HG02588 (cell line): ENCODE measurements at regions not wholly inside any gene's neighbourhood (a gene's known extent, or its start where the extent isn't known, plus 50 kb on each side); places are given as distances from the start of the nearest gene placed in this dataset.
"Not testable (repeated sequence)": the region's sequence is repeated elsewhere in the genome, so short reads cannot be mapped to it uniquely, and the experiment has no call there.

Experiments used
- ATAC-seq: cut with Tn5 transposase; IDR thresholded peaks from one replicate; pipeline ENCODE4 v1.9.1; 2021; ENCODE audit warnings: mild to moderate bottlenecking, moderate library complexity; ENCODE audit not compliant: unreplicated experiment

DNA sequence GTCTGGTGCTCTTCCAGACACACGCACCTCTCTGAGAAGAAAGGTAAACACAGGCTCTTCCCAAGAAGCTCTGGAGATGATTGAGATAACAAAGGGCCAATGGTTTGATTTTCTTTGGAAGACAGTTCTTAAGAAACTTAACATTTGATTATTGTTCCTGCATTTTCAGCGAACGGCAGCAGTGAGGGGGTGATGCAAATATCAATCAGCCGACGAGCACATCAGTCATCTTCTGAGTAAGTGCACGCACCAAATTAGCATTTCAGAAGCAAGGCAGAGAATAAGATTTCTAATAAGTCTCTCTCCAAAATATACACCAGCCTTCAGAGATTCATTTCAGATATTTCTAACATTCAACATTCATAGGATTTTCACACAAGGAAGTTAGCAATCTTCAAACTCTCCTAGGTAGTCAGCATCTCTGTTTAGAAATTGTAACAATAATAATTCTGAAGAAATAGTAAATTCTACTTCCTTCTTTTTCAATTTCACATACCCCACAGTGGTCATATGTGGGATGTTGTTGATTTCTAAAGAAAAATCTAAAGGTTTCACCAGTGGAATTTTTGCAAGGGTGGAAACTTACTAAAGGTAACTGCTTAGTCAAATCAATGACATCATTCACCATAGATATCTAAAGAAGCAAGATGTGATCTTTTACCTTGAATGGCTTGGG, 250.3 kb downstream of the SEC61B start:
- ATAC-seq, result no peak

- ATAC-seq, result no peak
Measured at GRCh38 chr9:99472916-99473245, 250.8 kb downstream of the SEC61B start.

GRCh38 chr9:99474186-99474585, 252.1 kb downstream of the SEC61B start:
- no peak for ATAC-seq

GRCh38 chr9:99475401-99476065, 253.5 kb downstream of the SEC61B start:
- ATAC-seq, result no peak

GRCh38 chr9:99478469-99479027, 256.5 kb downstream of the SEC61B start:
- no peak for ATAC-seq

- no peak for ATAC-seq
Measured at GRCh38 chr9:99479929-99480328, 257.8 kb downstream of the SEC61B start.

GRCh38 chr9:99485459-99485858, 263.4 kb downstream of the SEC61B start:
- no peak for ATAC-seq

DNA sequence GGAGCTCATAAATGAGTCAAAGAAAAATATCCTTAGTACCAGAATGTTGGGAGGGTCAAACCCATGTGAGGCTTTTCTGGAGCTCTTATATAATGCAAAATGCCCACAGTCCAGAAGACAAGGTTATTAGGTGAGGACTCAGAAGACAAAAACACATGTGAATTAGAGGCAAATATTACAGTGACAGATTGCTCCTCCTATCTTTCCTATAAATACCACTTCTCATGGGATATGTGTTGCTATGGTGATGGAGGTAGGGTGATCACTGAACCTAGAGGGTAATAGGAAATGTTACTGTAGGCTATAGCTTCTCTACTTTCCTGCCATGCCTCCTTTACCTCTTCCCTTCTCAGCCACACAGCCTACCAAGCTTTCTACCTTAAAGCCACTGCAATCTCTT, 264.6 kb downstream of the SEC61B start:
- no peak for ATAC-seq

- no peak for ATAC-seq
Measured at GRCh38 chr9:99488131-99489059, 266.3 kb downstream of the SEC61B start.

GRCh38 chr9:99489060-99489413, 267.0 kb downstream of the SEC61B start:
- no peak for ATAC-seq

DNA sequence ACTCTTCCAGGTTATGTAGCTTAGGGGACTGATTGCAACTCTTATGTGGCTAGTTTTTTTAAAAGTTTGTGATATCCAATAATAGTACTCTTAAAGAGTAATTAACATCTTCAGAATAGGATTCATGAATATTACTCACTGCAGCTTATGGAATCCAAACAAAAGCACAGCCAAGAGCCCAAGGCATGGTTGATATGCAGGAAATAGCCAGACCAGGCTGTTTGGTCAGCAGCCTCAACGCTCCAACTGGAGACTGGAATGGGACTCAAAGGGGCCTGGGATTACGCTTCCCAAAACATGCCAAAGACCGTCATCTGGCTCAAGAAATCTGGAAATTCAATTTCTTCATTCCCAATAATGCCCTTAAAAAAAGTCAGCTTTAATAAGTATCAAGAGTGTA, 268.6 kb downstream of the SEC61B start:
- ATAC-seq, result no peak

GRCh38 chr9:99491408-99492158, 269.5 kb downstream of the SEC61B start:
- no peak for ATAC-seq

DNA sequence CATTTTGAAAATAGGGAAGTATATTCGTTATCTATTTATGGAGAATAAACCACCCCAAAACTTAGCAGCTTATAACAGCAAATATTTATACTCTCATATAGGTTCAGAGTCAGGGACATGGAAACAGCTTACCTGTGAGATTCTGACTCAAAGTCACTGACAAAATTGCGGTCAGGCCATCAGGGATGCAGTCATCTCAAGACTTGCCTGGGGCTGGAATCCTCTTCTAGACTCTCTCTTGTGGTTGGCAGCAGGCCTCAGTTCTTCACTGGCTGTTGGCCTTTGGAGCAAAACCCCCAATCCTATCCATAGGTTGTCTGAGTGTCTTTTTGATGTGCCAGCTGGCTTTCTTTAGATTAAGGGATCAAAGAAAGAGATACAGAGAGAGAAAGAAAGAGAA, 275.6 kb downstream of the SEC61B start:
- no peak for ATAC-seq

DNA sequence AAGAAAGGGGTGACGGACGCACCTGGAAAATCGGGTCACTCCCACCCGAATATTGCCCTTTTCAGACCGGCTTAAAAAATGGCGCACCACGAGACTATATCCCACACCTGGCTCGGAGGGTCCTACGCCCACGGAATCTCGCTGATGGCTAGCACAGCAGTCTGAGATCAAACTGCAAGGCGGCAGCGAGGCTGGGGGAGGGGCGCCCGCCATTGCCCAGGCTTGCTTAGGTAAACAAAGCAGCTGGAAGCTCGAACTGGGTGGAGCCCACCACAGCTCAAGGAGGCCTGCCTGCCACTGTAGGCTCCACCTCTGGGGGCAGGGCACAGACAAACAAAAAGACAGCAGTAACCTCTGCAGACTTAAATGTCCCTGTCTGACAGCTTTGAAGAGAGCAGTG, 276.9 kb downstream of the SEC61B start:
- not testable (repeated sequence) for ATAC-seq

- ATAC-seq, result no peak
Measured at GRCh38 chr9:99505936-99506335, 283.9 kb downstream of the SEC61B start.

GRCh38 chr9:99506747-99507348, 284.8 kb downstream of the SEC61B start:
- no peak for ATAC-seq

GRCh38 chr9:99509065-99509745, 287.1 kb downstream of the SEC61B start:
- no peak for ATAC-seq

DNA sequence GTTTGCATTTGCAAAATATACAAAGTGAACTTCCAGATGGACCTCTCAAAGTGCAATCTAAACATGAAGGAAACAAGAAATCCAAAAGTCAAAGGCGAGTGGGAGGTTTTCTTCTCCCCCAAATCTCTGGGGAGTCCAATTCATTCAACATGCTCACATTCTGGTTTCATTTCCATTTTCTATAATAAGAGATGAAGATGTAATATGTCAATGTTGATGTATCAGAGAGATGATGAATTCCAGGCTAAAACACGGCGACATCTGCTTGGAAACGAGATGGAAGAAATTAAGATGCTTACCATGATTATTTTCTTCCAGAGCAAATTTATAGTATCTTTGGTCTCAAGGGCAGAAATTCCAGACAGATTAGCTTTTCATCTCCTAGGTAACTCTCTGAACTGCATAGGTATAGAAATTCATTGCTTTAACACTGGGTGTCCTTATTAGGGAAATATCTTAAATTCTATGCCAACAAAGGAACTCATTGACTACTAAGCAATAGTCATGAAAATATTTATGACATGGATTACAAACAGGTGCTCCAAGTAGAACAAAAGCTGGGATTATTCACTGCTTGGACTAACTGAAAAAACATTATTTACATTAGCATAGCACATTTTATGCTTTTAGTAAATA, 287.9 kb downstream of the SEC61B start:
- no peak for ATAC-seq

GRCh38 chr9:99511723-99512122, 289.6 kb downstream of the SEC61B start:
- ATAC-seq, result no peak
